ENCODE measurements at regions not wholly inside any gene's neighbourhood (a gene's known extent, or its start where the extent isn't known, plus 50 kb on each side); places are given as distances from the start of the nearest gene placed in this dataset.
A peak's percentile ranks its signal among the peaks of the same experiment; 100 is the strongest.
"Not testable (repeated sequence)": the region's sequence is repeated elsewhere in the genome, so short reads cannot be mapped to it uniquely, and the experiment has no call there.

- TF ChIP-seq CTCF (IDR thresholded peaks at IDR 0.05): no peak
- FAIRE-seq (no peak), DNase-seq (peak in 1 of 6 donors; percentile 49), ATAC-seq (peak in 2 of 4 donors; percentile 18 to 24)
- intact Hi-C loops (cut with DNase I): no loop called here
- no peak overlapping the region for H3K27ac ChIP-seq
- no peaks in the 10 kb centered on the region for H3K9me3 ChIP-seq
- no peaks in the 10 kb centered on the region for H3K27me3 ChIP-seq
- H3K4me1 ChIP-seq: no peaks in the 10 kb centered on the region
- H3K4me3 ChIP-seq: no peak overlapping the region
- no peaks in the 10 kb centered on the region for H3K36me3 ChIP-seq
- WGBS, 2 donors: 61 to 63% methylated on average over 6 of the region's 6 CpGs
Measured at GRCh38 chr13:40352802-40353562, 313.5 kb downstream of the FOXO1 start.

DNA sequence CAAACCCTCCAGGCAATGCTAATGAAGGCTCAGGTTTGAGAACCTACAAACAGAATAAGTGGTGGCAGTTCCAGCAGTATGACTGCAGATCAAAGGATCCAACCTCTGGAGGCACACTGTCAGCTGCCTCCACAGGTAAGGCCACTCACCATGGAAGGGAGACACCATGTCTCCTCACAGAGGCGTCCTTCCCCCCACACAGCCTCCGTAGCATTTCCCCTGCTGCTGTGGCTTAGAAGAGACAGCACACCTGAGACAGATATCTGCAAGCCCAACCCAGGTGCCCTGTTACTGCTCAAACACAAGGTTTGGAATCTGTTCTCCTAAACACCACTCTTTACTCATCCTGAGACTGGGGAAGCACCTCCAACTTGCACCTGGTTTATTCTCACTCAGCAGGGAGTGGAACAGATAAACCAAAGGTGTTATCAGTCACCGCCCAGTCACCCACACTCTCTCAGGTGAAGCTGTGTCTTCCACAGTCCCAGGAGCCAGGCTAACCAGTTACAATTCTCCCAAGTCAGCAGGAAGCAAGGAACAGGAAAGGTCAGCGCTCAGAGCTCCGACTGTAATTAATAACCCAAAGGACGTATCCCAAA is 311.2 kb downstream of the FOXO1 start:
- WGBS, 2 donors: 68 to 80% methylated on average over 6 of the region's 6 CpGs
- no peaks in the 10 kb centered on the region for H3K36me3 ChIP-seq

DNA sequence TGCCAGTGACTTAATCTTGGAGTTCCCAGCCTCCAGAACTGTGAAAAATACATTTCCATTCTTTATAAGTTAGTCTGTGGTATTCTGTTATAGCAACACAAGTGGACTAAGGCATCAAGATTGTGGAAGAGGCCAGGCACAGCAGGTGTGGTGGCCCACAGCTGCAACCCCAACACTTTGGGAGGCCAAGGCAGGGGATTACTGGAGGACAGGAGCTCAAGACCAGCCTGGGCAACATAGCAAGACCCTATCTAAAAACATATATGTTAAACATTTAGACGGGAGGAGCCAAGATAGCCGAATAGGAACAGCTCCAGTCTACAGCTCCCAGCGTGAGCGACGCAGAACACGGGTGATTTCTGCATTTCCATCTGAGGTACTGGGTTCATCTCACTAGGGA is 310.4 kb downstream of the FOXO1 start:
- intact Hi-C loops (cut with DNase I): no loop called here
- FAIRE-seq (no peak), DNase-seq (no peak), ATAC-seq (no peak)
- Histone ChIP-seq H3K27ac (no peak overlapping the region), H3K27me3 (no peaks in the 10 kb centered on the region), H3K4me1 (no peaks in the 10 kb centered on the region), H3K36me3 (no peaks in the 10 kb centered on the region), H3K4me3 (no peak overlapping the region), H3K9me3 (no peaks in the 10 kb centered on the region)
- 95 to 98% methylated on average over 6 of the region's 6 CpGs for WGBS, 2 donors
- TF ChIP-seq CTCF (IDR thresholded peaks at IDR 0.05): no peak

More for the DNA sequence above, 311.2 kb downstream of the FOXO1 start:
- Histone ChIP-seq H3K4me3 (no peak overlapping the region), H3K4me1 (no peaks in the 10 kb centered on the region), H3K27ac (no peak overlapping the region), H3K9me3 (no peaks in the 10 kb centered on the region), H3K27me3 (no peaks in the 10 kb centered on the region)
- DNase-seq (no peak), ATAC-seq (peak in 2 of 4 donors; percentile 26 to 27), FAIRE-seq (no peak)
- intact Hi-C loops (cut with DNase I): no loop called here
- no peak for TF ChIP-seq CTCF (IDR thresholded peaks at IDR 0.05)

DNA sequence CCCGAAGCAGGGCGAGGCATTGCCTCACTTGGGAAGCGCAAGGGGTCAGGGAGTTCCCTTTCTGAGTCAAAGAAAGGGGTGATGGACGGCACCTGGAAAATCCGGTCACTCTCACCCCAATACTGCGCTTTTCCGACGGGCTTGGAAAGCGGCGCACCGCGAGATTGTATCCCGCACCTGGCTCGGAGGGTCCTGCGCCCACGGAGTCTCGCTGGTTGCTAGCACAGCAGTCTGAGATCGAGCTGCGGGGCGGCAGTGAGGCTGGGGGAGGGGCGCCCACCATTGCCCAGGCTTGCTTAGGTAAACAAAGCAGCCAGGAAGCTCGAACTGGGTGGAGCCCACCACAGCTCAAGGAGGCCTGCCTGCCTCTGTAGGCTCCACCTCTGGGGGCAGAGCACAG is 310.0 kb downstream of the FOXO1 start:
- DNase-seq: not testable (repeated sequence)

DNA sequence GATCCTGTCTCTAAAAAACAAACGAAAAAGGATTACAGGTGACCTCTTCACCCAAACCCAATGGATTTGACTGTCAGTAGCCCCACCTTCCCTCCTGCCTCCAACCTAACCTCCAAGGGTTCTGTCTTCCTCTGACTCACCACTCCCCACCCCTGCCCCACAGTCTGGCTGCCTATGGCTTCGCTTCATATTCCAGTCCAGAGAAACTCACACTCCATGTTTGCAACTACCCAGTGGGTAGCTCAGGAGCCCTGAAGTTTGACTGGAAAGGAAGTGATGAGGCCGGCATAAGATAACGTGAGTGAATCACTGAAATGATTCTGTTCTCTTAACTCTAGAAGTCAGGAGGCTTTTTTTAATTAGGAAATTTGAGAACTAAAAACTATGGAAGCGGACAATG is 303.9 kb downstream of the FOXO1 start:
- no peaks in the 10 kb centered on the region for H3K4me1 ChIP-seq
- no peak for ATAC-seq
- H3K4me3 ChIP-seq: no peak overlapping the region
- H3K9me3 ChIP-seq: no peaks in the 10 kb centered on the region
- DNase-seq: no peak
- no peaks in the 10 kb centered on the region for H3K36me3 ChIP-seq
- H3K27ac ChIP-seq: no peak overlapping the region
- intact Hi-C loops (cut with DNase I): no loop called here
- H3K27me3 ChIP-seq: no peaks in the 10 kb centered on the region
- TF ChIP-seq CTCF (IDR thresholded peaks at IDR 0.05): no peak
- FAIRE-seq: no peak
- 91 to 95% methylated on average over 5 of the region's 5 CpGs for WGBS, 2 donors

More for the DNA sequence above, 310.0 kb downstream of the FOXO1 start:
- FAIRE-seq; H3K27ac ChIP-seq; intact Hi-C loops (cut with DNase I); H3K36me3 ChIP-seq; H3K27me3 ChIP-seq; H3K4me3 ChIP-seq; ATAC-seq; H3K9me3 ChIP-seq; H3K4me1 ChIP-seq: not testable (repeated sequence)
- 79 to 81% methylated on average over 19 to 22 of the region's 22 CpGs for WGBS, 2 donors

Data from pancreas (tissue), 10 donors.